ENCODE measurements at regions not wholly inside any gene's neighbourhood (a gene's known extent, or its start where the extent isn't known, plus 50 kb on each side); places are given as distances from the start of the nearest gene placed in this dataset.
A peak's percentile ranks its signal among the peaks of the same experiment; 100 is the strongest.

DNA sequence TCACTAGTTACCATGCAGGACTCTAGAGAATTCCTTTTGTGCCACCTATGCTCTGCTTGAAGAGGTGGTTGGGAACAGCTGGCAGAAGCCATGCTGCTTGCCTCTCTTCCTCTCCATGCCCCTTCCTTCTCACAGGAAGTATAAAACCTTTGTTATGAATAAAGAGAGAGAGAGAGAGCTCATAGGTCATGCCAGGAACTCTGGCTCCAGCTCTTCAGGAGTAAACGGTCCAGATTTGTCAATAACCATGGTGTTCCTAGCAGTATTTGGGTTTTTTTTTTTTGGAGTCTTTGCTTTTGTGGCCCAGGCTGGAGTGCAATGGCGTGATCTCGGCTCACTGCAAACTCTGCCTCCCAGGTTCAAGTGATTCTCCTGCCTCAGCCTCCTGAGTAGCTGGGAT is 97.7 kb upstream of the SLC4A7 start:
- in situ Hi-C loops (cut with MboI): no loop called here
- H3K4me2 ChIP-seq (ENCODE audit: unreplicated experiment): no peak overlapping the region
- H3K4me3 ChIP-seq: no peak overlapping the region

DNA sequence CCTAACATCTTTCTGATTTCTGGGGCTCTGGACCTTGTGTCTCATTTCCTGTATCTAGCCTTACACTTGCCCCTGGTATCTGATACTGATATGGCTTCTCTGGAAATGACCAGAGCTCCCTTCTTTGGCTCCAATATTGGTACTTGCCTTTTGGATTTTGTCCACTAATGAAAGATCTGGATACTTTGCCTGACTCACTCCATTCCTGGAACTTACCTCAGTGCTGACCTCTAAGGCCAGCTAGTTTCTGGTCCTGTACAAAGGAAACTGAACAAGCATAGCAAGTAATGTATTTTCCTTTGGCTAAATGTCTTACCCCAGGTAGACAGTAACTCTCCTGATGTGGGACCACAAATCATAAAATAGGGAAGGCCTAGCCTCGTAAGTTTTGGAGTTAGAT is 93.8 kb upstream of the SLC4A7 start:
- H3K36me3 ChIP-seq (ENCODE audit: low read depth): no peaks in the 10 kb centered on the region
- no peaks in the 10 kb centered on the region for H3K9me2 ChIP-seq (ENCODE audit: insufficient read depth)
- H2AFZ ChIP-seq: 0 out of 2 replicates have a peak overlapping the region, but pooled peaks have one; percentile 8
- H3K9me3 ChIP-seq (ENCODE audit: low read depth): no peaks in the 10 kb centered on the region
- H3K79me2 ChIP-seq (ENCODE audit: insufficient read depth): no peaks in the 10 kb centered on the region
- in situ Hi-C loops (cut with MboI): no loop called here
- H3K4me1 ChIP-seq (ENCODE audit: insufficient read depth): peaks cover 7% of the 10 kb centered on the region
- no peak overlapping the region for H3K27ac ChIP-seq
- peak; percentile 51 for DNase-seq
- no peaks in the 10 kb centered on the region for H3K27me3 ChIP-seq (replicated peaks; ENCODE audit: insufficient read depth)
- no peak overlapping the region for H3K9ac ChIP-seq
- WGBS, 2 experiments (ENCODE audit: low coverage in 1 of 2, low lambda C conversion rate in 2 of 2, missing lambda C conversion rate in 2 of 2): 96 to 100% methylated on average over 1 of the region's 1 CpG
- no peak overlapping the region for H3K4me2 ChIP-seq (ENCODE audit: unreplicated experiment)
- no peaks in the 10 kb centered on the region for H4K20me1 ChIP-seq (ENCODE audit: insufficient read depth)
- no peak overlapping the region for H3K4me3 ChIP-seq
- no peaks in the 10 kb centered on the region for H3F3A ChIP-seq (ENCODE audit: insufficient read depth)
- TF ChIP-seq EZH2phosphoT487 (IDR thresholded peaks at IDR 0.05; ENCODE audit: insufficient read depth, low read depth) (no peak), EZH2 (IDR thresholded peaks at IDR 0.05; ENCODE audit: insufficient read depth, poor library complexity, severe bottlenecking) (no peak)

More for the DNA sequence above, 97.7 kb upstream of the SLC4A7 start:
- Histone ChIP-seq H3K9me3 (ENCODE audit: low read depth) (no peaks in the 10 kb centered on the region), H3K79me2 (ENCODE audit: insufficient read depth) (no peaks in the 10 kb centered on the region), H3K9me2 (ENCODE audit: insufficient read depth) (no peaks in the 10 kb centered on the region), H3K27ac (no peak overlapping the region), H3K27me3 (replicated peaks; ENCODE audit: insufficient read depth) (no peaks in the 10 kb centered on the region), H3K36me3 (ENCODE audit: low read depth) (no peaks in the 10 kb centered on the region), H3F3A (ENCODE audit: insufficient read depth) (no peaks in the 10 kb centered on the region), H4K20me1 (ENCODE audit: insufficient read depth) (no peaks in the 10 kb centered on the region), H2AFZ (no peak overlapping the region), H3K4me1 (ENCODE audit: insufficient read depth) (peaks cover 7% of the 10 kb centered on the region), H3K9ac (no peak overlapping the region)
- TF ChIP-seq EZH2 (IDR thresholded peaks at IDR 0.05; ENCODE audit: insufficient read depth, poor library complexity, severe bottlenecking): no peak
- no peak for TF ChIP-seq EZH2phosphoT487 (IDR thresholded peaks at IDR 0.05; ENCODE audit: insufficient read depth, low read depth)
- 42 to 81% methylated on average over 1 to 3 of the region's 3 CpGs for WGBS, 2 experiments (ENCODE audit: low coverage in 1 of 2, low lambda C conversion rate in 2 of 2, missing lambda C conversion rate in 2 of 2)
- DNase-seq: no peak

DNA sequence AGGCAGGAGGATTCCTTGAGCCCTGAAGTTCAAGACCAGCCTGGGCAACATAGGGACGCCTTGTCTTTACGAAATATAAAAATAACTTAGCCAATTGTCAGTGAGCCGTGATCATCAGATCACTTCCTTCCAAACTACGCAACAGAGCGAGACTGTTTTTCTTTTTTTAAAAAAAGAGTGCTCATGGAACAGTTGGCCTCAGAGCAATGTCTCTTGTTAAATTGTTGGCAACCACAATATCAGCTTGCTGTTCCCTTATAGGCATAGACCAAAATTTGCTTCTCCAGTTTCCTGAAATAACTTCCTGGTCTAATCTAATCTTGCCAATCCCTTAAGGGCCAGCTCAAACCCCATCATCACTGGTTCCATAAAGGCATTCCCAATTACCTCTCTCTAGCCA is 93.3 kb upstream of the SLC4A7 start:
- Histone ChIP-seq H3K9me2 (ENCODE audit: insufficient read depth) (no peaks in the 10 kb centered on the region), H3K4me1 (ENCODE audit: insufficient read depth) (peaks cover 7% of the 10 kb centered on the region), H3K36me3 (ENCODE audit: low read depth) (no peaks in the 10 kb centered on the region), H3K27ac (no peak overlapping the region), H3K9ac (no peak overlapping the region), H2AFZ (0 out of 2 replicates have a peak overlapping the region, but pooled peaks have one; percentile 8), H3K4me3 (no peak overlapping the region), H3K27me3 (replicated peaks; ENCODE audit: insufficient read depth) (no peaks in the 10 kb centered on the region), H3F3A (ENCODE audit: insufficient read depth) (no peaks in the 10 kb centered on the region), H3K9me3 (ENCODE audit: low read depth) (no peaks in the 10 kb centered on the region), H3K4me2 (ENCODE audit: unreplicated experiment) (no peak overlapping the region), H4K20me1 (ENCODE audit: insufficient read depth) (no peaks in the 10 kb centered on the region), H3K79me2 (ENCODE audit: insufficient read depth) (no peaks in the 10 kb centered on the region)
- 99% methylated on average over 5 of the region's 5 CpGs for WGBS, 2 experiments (ENCODE audit: low coverage in 1 of 2, low lambda C conversion rate in 2 of 2, missing lambda C conversion rate in 2 of 2)
- in situ Hi-C loops (cut with MboI): no loop called here
- no peak for DNase-seq
- no peak for TF ChIP-seq EZH2phosphoT487 (IDR thresholded peaks at IDR 0.05; ENCODE audit: insufficient read depth, low read depth)
- TF ChIP-seq EZH2 (IDR thresholded peaks at IDR 0.05; ENCODE audit: insufficient read depth, poor library complexity, severe bottlenecking): no peak

DNA sequence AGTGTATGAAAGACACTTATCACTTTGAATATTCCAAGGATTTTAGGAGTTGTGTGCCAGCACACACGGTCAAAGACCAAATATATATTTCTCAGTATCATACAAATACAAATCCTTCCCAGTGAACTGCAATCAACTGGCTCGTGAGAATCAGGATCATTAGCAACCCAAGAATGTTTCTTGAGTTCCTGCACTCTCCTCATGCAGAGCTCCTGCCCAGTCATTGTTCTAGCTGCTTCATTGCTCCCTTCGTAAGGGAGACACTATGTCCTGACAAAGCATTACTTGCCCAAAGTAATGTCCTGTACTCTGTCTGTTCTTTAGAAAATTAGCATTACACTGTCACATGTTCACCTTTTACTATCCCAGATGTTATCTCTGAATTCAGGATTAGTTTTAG is 92.0 kb upstream of the SLC4A7 start:
- H3K9ac ChIP-seq: no peak overlapping the region
- H3K4me3 ChIP-seq: no peak overlapping the region
- no peaks in the 10 kb centered on the region for H3F3A ChIP-seq (ENCODE audit: insufficient read depth)
- in situ Hi-C loops (cut with MboI): no loop called here
- H3K4me1 ChIP-seq (ENCODE audit: insufficient read depth): peaks cover 11% of the 10 kb centered on the region
- DNase-seq: no peak
- H3K36me3 ChIP-seq (ENCODE audit: low read depth): no peaks in the 10 kb centered on the region
- 73 to 78% methylated on average over 3 of the region's 3 CpGs for WGBS, 2 experiments (ENCODE audit: low coverage in 1 of 2, low lambda C conversion rate in 2 of 2, missing lambda C conversion rate in 2 of 2)
- no peaks in the 10 kb centered on the region for H4K20me1 ChIP-seq (ENCODE audit: insufficient read depth)
- H3K27ac ChIP-seq: no peak overlapping the region
- no peaks in the 10 kb centered on the region for H3K9me3 ChIP-seq (ENCODE audit: low read depth)
- H3K79me2 ChIP-seq (ENCODE audit: insufficient read depth): no peaks in the 10 kb centered on the region
- no peaks in the 10 kb centered on the region for H3K27me3 ChIP-seq (replicated peaks; ENCODE audit: insufficient read depth)
- no peak overlapping the region for H2AFZ ChIP-seq
- H3K4me2 ChIP-seq (ENCODE audit: unreplicated experiment): no peak overlapping the region
- H3K9me2 ChIP-seq (ENCODE audit: insufficient read depth): no peaks in the 10 kb centered on the region
- TF ChIP-seq EZH2 (IDR thresholded peaks at IDR 0.05; ENCODE audit: insufficient read depth, poor library complexity, severe bottlenecking) (no peak), EZH2phosphoT487 (IDR thresholded peaks at IDR 0.05; ENCODE audit: insufficient read depth, low read depth) (no peak)

DNA sequence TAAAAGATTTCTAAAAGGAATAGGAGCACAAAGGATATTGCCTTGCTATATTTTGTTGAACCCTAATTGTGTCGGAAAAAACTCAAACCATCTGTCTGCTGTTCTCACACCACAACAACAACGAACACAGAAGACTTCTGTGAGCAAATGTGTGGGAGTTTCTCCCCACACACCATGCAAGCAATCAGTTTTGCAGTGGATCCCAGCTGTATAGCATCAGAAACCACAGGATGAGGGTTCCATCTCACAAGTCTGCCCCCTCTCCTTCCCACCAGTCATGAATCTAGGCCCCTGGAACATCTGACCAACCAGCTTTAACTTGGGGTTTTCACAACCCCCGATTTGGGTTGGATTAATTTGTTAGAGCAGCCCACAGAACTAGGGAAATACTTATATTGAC is 91.3 kb upstream of the SLC4A7 start:
- DNase-seq: no peak
- no peak overlapping the region for H3K9ac ChIP-seq
- no peaks in the 10 kb centered on the region for H4K20me1 ChIP-seq (ENCODE audit: insufficient read depth)
- no peaks in the 10 kb centered on the region for H3K9me3 ChIP-seq (ENCODE audit: low read depth)
- no peaks in the 10 kb centered on the region for H3F3A ChIP-seq (ENCODE audit: insufficient read depth)
- 38 to 39% methylated on average over 3 of the region's 3 CpGs for WGBS, 2 experiments (ENCODE audit: low coverage in 1 of 2, low lambda C conversion rate in 2 of 2, missing lambda C conversion rate in 2 of 2)
- H3K27ac ChIP-seq: no peak overlapping the region
- H3K4me2 ChIP-seq (ENCODE audit: unreplicated experiment): no peak overlapping the region
- H3K4me1 ChIP-seq (ENCODE audit: insufficient read depth): peaks cover 18% of the 10 kb centered on the region
- in situ Hi-C loops (cut with MboI): no loop called here
- no peaks in the 10 kb centered on the region for H3K27me3 ChIP-seq (replicated peaks; ENCODE audit: insufficient read depth)
- no peaks in the 10 kb centered on the region for H3K79me2 ChIP-seq (ENCODE audit: insufficient read depth)
- TF ChIP-seq EZH2 (IDR thresholded peaks at IDR 0.05; ENCODE audit: insufficient read depth, poor library complexity, severe bottlenecking) (no peak), EZH2phosphoT487 (IDR thresholded peaks at IDR 0.05; ENCODE audit: insufficient read depth, low read depth) (no peak)
- H3K4me3 ChIP-seq: no peak overlapping the region
- H2AFZ ChIP-seq: no peak overlapping the region
- H3K9me2 ChIP-seq (ENCODE audit: insufficient read depth): no peaks in the 10 kb centered on the region
- no peaks in the 10 kb centered on the region for H3K36me3 ChIP-seq (ENCODE audit: low read depth)
